ENCODE measurements at regions not wholly inside any gene's neighbourhood (a gene's known extent, or its start where the extent isn't known, plus 50 kb on each side); places are given as distances from the start of the nearest gene placed in this dataset.

DNA sequence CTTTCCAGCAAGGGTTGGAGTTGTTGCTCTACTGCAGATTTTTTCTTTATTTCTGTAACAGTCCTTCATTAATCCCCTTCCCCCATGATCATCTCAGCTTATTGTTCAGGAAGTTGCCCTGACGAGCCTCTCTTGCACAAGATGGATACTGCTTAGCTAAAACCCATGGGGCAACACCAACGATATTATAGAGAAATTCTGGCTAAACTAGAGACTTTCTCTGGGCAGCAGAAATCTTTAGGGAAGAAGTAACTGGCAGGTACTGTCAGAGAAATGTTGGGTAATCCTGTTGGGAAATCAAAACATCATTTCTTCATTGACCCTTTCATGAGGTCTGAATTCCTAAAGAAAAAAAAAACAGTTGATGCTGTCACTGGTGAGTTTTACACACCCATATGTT is 921.3 kb downstream of the NLGN4X start:
- TF ChIP-seq POLR2A (IDR thresholded peaks at IDR 0.05; ENCODE audit: low read length) (no peak), GATA1 (IDR thresholded peaks at IDR 0.05; ENCODE audit: low read depth, low read length) (no peak)

Data from erythroblast (primary cell).